Mammary epithelial cell (primary cell): ENCODE measurements at regions not wholly inside any gene's neighbourhood (a gene's known extent, or its start where the extent isn't known, plus 50 kb on each side); places are given as distances from the start of the nearest gene placed in this dataset.

Source experiments
- EZH2 ChIP-seq: IDR thresholded peaks from 2 replicates; pipeline ENCODE4 v1.6.1; 2012; ENCODE audit warnings: low read length, inconsistent platforms, borderline replicate concordance
- TF ChIP-seq, protein P1 (sequence below), 2 donors: IDR thresholded peaks in 1 of 2; conservative IDR thresholded peaks in 1 of 2; 2 replicates each; pipeline ENCODE4 v1.5.1; 2011 to 2012; ENCODE audit warnings: inconsistent platforms in 2 of 2, low read length in 2 of 2, mild to moderate bottlenecking in 2 of 2, control low read depth in 1 of 2, low read depth in 1 of 2; ENCODE audit not compliant: insufficient read depth in 1 of 2; ENCODE audit errors: extremely low read depth in 1 of 2

DNA sequence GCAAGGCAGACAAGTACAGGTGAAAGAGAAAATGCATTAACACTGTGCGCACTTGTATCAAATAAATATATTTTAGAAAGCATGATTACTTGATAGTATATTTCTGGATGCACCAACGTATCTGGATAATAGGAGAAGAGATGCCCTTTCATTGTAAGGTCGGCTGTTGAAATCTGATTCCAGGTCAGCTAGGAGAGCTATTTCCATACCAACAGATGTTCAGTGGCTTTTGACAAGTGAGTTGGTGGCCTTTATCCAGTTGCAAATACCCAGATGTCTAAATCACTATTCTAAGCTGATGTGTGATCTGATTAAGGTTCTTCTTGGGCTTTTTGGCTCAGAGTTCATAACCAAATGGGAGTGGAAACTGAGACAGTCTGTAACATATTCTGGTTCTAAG, 128.2 kb upstream of the TBCA start:
- TF ChIP-seq, protein P1, sequence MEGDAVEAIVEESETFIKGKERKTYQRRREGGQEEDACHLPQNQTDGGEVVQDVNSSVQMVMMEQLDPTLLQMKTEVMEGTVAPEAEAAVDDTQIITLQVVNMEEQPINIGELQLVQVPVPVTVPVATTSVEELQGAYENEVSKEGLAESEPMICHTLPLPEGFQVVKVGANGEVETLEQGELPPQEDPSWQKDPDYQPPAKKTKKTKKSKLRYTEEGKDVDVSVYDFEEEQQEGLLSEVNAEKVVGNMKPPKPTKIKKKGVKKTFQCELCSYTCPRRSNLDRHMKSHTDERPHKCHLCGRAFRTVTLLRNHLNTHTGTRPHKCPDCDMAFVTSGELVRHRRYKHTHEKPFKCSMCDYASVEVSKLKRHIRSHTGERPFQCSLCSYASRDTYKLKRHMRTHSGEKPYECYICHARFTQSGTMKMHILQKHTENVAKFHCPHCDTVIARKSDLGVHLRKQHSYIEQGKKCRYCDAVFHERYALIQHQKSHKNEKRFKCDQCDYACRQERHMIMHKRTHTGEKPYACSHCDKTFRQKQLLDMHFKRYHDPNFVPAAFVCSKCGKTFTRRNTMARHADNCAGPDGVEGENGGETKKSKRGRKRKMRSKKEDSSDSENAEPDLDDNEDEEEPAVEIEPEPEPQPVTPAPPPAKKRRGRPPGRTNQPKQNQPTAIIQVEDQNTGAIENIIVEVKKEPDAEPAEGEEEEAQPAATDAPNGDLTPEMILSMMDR (conservative IDR thresholded peaks at IDR 0.05 in 1 of 2, IDR thresholded peaks at IDR 0.05 in 1 of 2; ENCODE audit: extremely low read depth in 1 of 2, insufficient read depth in 1 of 2, low read depth in 1 of 2, low read length in 2 of 2), result no peak
- TF ChIP-seq EZH2, result no peak
